DOHH2 (cell line): ENCODE measurements at regions not wholly inside any gene's neighbourhood (a gene's known extent, or its start where the extent isn't known, plus 50 kb on each side); places are given as distances from the start of the nearest gene placed in this dataset.

Experiments
- EZH2phosphoT487 ChIP-seq: fragments of 200-600 bp; sonication (generic); IDR thresholded peaks from 2 replicates; pipeline ENCODE4 v1.6.1; 2017; ENCODE audit warnings: borderline replicate concordance, mild to moderate bottlenecking, antibody characterized with exemption, low read length, moderate library complexity, mixed read lengths
- TF ChIP-seq, protein P1 (sequence below): fragments of 200-600 bp; sonication (generic); IDR thresholded peaks from one replicate; pipeline ENCODE4 v1.5.1; 2014; ENCODE audit warnings: antibody characterized with exemption, mild to moderate bottlenecking, low read depth, low read length; ENCODE audit not compliant: poor library complexity, severe bottlenecking

DNA sequence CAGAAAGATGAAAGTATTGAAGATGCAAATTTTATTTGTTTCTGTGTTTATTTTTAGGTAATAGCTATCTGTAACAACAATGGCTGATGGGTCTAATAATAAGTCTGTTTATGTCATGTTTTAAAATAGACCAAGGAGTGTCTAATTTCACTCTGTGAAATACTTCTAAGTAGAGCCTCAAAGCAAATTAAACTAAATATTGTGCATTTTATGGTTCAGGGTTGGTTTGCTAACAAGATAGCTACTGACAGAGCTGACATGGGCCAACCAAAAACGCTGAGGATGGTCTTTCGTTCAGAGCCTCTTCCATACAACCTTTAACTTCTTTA is 437.6 kb upstream of the CTSO start:
- TF ChIP-seq, protein P1, sequence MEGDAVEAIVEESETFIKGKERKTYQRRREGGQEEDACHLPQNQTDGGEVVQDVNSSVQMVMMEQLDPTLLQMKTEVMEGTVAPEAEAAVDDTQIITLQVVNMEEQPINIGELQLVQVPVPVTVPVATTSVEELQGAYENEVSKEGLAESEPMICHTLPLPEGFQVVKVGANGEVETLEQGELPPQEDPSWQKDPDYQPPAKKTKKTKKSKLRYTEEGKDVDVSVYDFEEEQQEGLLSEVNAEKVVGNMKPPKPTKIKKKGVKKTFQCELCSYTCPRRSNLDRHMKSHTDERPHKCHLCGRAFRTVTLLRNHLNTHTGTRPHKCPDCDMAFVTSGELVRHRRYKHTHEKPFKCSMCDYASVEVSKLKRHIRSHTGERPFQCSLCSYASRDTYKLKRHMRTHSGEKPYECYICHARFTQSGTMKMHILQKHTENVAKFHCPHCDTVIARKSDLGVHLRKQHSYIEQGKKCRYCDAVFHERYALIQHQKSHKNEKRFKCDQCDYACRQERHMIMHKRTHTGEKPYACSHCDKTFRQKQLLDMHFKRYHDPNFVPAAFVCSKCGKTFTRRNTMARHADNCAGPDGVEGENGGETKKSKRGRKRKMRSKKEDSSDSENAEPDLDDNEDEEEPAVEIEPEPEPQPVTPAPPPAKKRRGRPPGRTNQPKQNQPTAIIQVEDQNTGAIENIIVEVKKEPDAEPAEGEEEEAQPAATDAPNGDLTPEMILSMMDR = no peak
- TF ChIP-seq EZH2phosphoT487 = no peak
